ENCODE measurements at regions not wholly inside any gene's neighbourhood (a gene's known extent, or its start where the extent isn't known, plus 50 kb on each side); places are given as distances from the start of the nearest gene placed in this dataset.

GRCh38 chr4:32337403-32337802, 1617.2 kb downstream of the PCDH7 start:
- Mint-ChIP-seq H3K27ac (no peak overlapping the region), H3K27me3 (no peaks in the 10 kb centered on the region), H3K4me3 (no peak overlapping the region), H3K4me1 (no peaks in the 10 kb centered on the region), H3K36me3 (no peaks in the 10 kb centered on the region), H3K9me3 (peaks cover 6% of the 10 kb centered on the region)
- DNase-seq, result no peak

GRCh38 chr4:32340591-32340990, 1620.4 kb downstream of the PCDH7 start:
- Mint-ChIP-seq H3K4me3 (no peak overlapping the region), H3K4me1 (no peaks in the 10 kb centered on the region), H3K36me3 (no peaks in the 10 kb centered on the region), H3K27me3 (no peaks in the 10 kb centered on the region), H3K27ac (no peak overlapping the region), H3K9me3 (peaks cover 5% of the 10 kb centered on the region)
- no peak for DNase-seq

GRCh38 chr4:32341342-32341741, 1621.2 kb downstream of the PCDH7 start:
- no peaks in the 10 kb centered on the region for H3K4me1 Mint-ChIP-seq

GRCh38 chr4:32342054-32342453, 1621.9 kb downstream of the PCDH7 start:
- H3K4me3 Mint-ChIP-seq, result no peak overlapping the region
- DNase-seq, result no peak
- no peaks in the 10 kb centered on the region for H3K36me3 Mint-ChIP-seq

More at GRCh38 chr4:32341342-32341741, 1621.2 kb downstream of the PCDH7 start:
- DNase-seq, result no peak
- Mint-ChIP-seq H3K27me3 (no peaks in the 10 kb centered on the region), H3K9me3 (peaks cover 4% of the 10 kb centered on the region), H3K4me3 (no peak overlapping the region), H3K27ac (no peak overlapping the region), H3K36me3 (no peaks in the 10 kb centered on the region)

GRCh38 chr4:32349026-32349425, 1628.9 kb downstream of the PCDH7 start:
- Mint-ChIP-seq H3K27ac (no peak overlapping the region), H3K4me1 (no peaks in the 10 kb centered on the region), H3K36me3 (no peaks in the 10 kb centered on the region), H3K27me3 (no peaks in the 10 kb centered on the region), H3K9me3 (peaks cover 6% of the 10 kb centered on the region), H3K4me3 (no peak overlapping the region)
- DNase-seq, result no peak

More at GRCh38 chr4:32342054-32342453, 1621.9 kb downstream of the PCDH7 start:
- Mint-ChIP-seq H3K27ac (no peak overlapping the region), H3K9me3 (peaks cover 3% of the 10 kb centered on the region), H3K4me1 (no peaks in the 10 kb centered on the region), H3K27me3 (no peaks in the 10 kb centered on the region)

- H3K4me1 Mint-ChIP-seq, result no peaks in the 10 kb centered on the region
- no peak for DNase-seq
- H3K36me3 Mint-ChIP-seq, result no peaks in the 10 kb centered on the region
- H3K9me3 Mint-ChIP-seq, result peaks cover 11% of the 10 kb centered on the region
- H3K27ac Mint-ChIP-seq, result no peak overlapping the region
- no peak overlapping the region for H3K4me3 Mint-ChIP-seq
- no peaks in the 10 kb centered on the region for H3K27me3 Mint-ChIP-seq
These were observed 1654.0 kb downstream of the PCDH7 start for GRCh38 chr4:32374206-32374605.

GRCh38 chr4:32393806-32394205, 1673.6 kb downstream of the PCDH7 start:
- DNase-seq, result no peak
- Mint-ChIP-seq H3K27me3 (no peaks in the 10 kb centered on the region), H3K36me3 (no peaks in the 10 kb centered on the region), H3K27ac (no peak overlapping the region), H3K9me3 (peaks cover 6% of the 10 kb centered on the region), H3K4me1 (no peaks in the 10 kb centered on the region), H3K4me3 (no peak overlapping the region)

GRCh38 chr4:32394255-32394654, 1674.1 kb downstream of the PCDH7 start:
- Mint-ChIP-seq H3K27me3 (no peaks in the 10 kb centered on the region), H3K4me1 (no peaks in the 10 kb centered on the region), H3K9me3 (peaks cover 6% of the 10 kb centered on the region), H3K36me3 (no peaks in the 10 kb centered on the region), H3K27ac (no peak overlapping the region), H3K4me3 (no peak overlapping the region)
- DNase-seq, result no peak

GRCh38 chr4:32396507-32397070, 1676.4 kb downstream of the PCDH7 start:
- Mint-ChIP-seq H3K9me3 (peaks cover 8% of the 10 kb centered on the region), H3K36me3 (no peaks in the 10 kb centered on the region), H3K4me3 (no peak overlapping the region), H3K27me3 (no peaks in the 10 kb centered on the region), H3K4me1 (no peaks in the 10 kb centered on the region), H3K27ac (no peak overlapping the region)
- DNase-seq, result no peak

GRCh38 chr4:32400870-32401269, 1680.7 kb downstream of the PCDH7 start:
- Mint-ChIP-seq H3K9me3 (peaks cover 5% of the 10 kb centered on the region), H3K4me1 (no peaks in the 10 kb centered on the region), H3K4me3 (no peak overlapping the region)

GRCh38 chr4:32417113-32417704, 1697.0 kb downstream of the PCDH7 start:
- Mint-ChIP-seq H3K27me3 (no peaks in the 10 kb centered on the region), H3K9me3 (peaks cover 21% of the 10 kb centered on the region), H3K27ac (no peak overlapping the region), H3K4me1 (no peaks in the 10 kb centered on the region), H3K36me3 (no peaks in the 10 kb centered on the region), H3K4me3 (no peak overlapping the region)
- no peak for DNase-seq

More at GRCh38 chr4:32400870-32401269, 1680.7 kb downstream of the PCDH7 start:
- no peak for DNase-seq
- H3K27me3 Mint-ChIP-seq, result no peaks in the 10 kb centered on the region
- no peak overlapping the region for H3K27ac Mint-ChIP-seq
- H3K36me3 Mint-ChIP-seq, result no peaks in the 10 kb centered on the region

GRCh38 chr4:32423267-32423666, 1703.1 kb downstream of the PCDH7 start:
- Mint-ChIP-seq H3K27ac (no peak overlapping the region), H3K4me3 (no peak overlapping the region), H3K36me3 (no peaks in the 10 kb centered on the region), H3K9me3 (peaks cover 17% of the 10 kb centered on the region), H3K27me3 (no peaks in the 10 kb centered on the region), H3K4me1 (no peaks in the 10 kb centered on the region)
- DNase-seq, result no peak

- no peak for DNase-seq
- Mint-ChIP-seq H3K4me1 (no peaks in the 10 kb centered on the region), H3K27ac (no peak overlapping the region), H3K27me3 (no peaks in the 10 kb centered on the region), H3K9me3 (peaks cover 16% of the 10 kb centered on the region), H3K36me3 (no peaks in the 10 kb centered on the region), H3K4me3 (no peak overlapping the region)
These were observed 1705.1 kb downstream of the PCDH7 start for GRCh38 chr4:32425243-32425642.

GRCh38 chr4:32427566-32427965, 1707.4 kb downstream of the PCDH7 start:
- no peaks in the 10 kb centered on the region for H3K36me3 Mint-ChIP-seq
- no peak for DNase-seq
- H3K27ac Mint-ChIP-seq, result no peak overlapping the region
- no peaks in the 10 kb centered on the region for H3K27me3 Mint-ChIP-seq
- no peaks in the 10 kb centered on the region for H3K4me1 Mint-ChIP-seq
- H3K4me3 Mint-ChIP-seq, result no peak overlapping the region
- H3K9me3 Mint-ChIP-seq, result peaks cover 11% of the 10 kb centered on the region

GRCh38 chr4:32429151-32429550, 1709.0 kb downstream of the PCDH7 start:
- Mint-ChIP-seq H3K27ac (no peak overlapping the region), H3K4me1 (no peaks in the 10 kb centered on the region), H3K9me3 (peaks cover 7% of the 10 kb centered on the region), H3K27me3 (no peaks in the 10 kb centered on the region), H3K4me3 (no peak overlapping the region), H3K36me3 (no peaks in the 10 kb centered on the region)
- DNase-seq, result no peak

- DNase-seq, result no peak
- no peaks in the 10 kb centered on the region for H3K36me3 Mint-ChIP-seq
- no peaks in the 10 kb centered on the region for H3K4me1 Mint-ChIP-seq
- no peak overlapping the region for H3K4me3 Mint-ChIP-seq
- H3K27me3 Mint-ChIP-seq, result no peaks in the 10 kb centered on the region
- peaks cover 10% of the 10 kb centered on the region for H3K9me3 Mint-ChIP-seq
- H3K27ac Mint-ChIP-seq, result no peak overlapping the region
These were observed 1715.1 kb downstream of the PCDH7 start for GRCh38 chr4:32435308-32435707.
